EL (cell line): ENCODE measurements at regions not wholly inside any gene's neighbourhood (a gene's known extent, or its start where the extent isn't known, plus 50 kb on each side); places are given as distances from the start of the nearest gene placed in this dataset.

Source experiments
- DNase-seq: peaks from one replicate; pipeline ENCODE4 v3.0.0-alpha.2; 2016

DNA sequence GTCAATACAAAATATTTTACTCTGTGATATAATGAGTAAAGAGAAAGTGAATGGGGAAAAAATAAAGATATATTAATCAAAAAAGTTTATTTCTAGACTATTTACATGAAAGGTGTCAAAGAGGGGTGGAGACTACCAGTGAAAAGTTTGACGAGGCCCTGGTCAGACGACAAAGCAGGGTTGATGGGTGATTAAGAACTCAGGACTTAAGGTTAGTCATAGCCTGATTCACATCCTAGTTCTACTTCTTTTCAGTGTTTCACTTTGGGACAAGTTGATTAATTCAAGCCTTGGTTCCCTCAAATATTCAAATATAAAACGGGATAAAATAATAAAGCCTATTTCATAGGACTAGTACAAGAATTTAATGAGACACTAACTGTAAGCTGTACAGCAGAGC lies 178.2 kb upstream of the HS3ST5 start:
- DNase-seq = no peak

DNA sequence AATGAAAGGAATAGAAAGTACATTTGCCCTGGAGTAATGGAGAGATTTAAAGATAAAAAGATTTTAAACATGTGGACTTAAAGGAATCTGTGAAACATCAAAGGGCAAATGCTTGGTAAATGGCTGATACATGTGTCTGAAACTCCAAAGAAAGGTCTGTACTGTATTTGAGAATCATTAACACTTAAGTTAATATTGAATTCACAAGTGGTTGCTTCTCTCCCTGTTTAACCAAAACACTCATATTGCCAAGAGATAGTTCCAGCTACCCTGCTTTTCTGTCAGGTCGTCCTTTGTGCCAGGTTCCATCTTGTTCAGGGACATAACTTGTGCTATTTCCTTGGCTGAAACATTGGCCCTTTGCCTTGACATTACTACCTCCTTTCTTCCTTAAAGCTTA lies 171.3 kb upstream of the HS3ST5 start:
- DNase-seq = no peak

DNA sequence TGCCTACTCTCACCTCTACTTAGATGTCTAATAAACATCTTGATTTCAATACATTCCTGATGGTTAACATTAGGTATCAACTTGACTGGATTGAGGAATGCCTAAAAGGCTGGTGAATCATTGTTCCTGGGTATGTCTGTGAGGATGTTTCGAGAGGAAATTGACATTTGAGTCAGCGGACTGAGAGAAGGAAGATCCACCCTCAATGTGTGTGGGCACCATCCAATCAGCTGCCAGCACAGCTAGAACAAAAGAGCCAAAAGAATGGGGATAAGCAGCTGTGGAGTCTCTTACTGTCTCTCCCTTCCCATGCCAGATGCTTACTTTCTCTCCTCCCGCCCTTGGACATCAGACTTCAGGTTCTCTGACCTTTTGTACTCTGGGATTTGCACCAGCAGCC lies 128.6 kb upstream of the HS3ST5 start:
- DNase-seq = peak; percentile 1

DNA sequence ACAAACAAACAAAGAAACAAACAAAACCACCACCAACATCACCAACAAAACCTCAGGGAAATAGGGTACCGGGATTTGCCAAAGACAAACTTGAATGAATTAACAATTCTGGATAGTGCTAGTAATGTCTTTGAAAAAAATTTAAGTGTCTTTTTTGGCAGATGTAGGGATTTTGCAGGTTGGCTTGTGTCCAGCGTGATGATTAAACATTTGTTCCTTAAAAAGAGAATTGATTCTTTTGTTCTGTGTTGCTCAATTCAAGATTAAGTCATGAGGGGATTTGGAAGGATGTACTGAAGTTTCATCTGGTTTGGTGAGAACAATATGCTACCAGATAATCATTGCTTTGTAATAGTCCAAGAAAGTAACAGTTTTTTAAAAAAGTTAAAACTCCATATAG lies 125.1 kb upstream of the HS3ST5 start:
- no peak for DNase-seq

DNA sequence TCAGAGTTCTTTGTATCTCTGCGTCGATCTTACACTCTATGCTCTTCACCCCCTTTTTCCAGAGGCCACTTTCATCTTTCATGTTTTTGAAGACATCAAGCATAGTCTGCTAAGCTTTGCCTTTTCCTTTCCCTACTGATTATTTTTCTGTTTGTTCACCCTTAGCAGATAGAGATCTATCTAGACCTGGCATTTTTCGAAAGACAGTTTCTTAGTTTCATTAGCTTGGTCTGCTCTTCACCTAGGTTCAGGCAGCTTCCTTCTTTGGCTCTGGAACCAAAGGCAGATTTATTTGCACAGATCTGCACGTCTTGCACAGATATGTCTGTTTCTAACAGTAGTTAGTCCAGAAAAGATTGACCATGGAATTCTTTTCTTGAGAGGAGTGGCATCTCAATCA lies 122.7 kb upstream of the HS3ST5 start:
- DNase-seq = no peak

DNA sequence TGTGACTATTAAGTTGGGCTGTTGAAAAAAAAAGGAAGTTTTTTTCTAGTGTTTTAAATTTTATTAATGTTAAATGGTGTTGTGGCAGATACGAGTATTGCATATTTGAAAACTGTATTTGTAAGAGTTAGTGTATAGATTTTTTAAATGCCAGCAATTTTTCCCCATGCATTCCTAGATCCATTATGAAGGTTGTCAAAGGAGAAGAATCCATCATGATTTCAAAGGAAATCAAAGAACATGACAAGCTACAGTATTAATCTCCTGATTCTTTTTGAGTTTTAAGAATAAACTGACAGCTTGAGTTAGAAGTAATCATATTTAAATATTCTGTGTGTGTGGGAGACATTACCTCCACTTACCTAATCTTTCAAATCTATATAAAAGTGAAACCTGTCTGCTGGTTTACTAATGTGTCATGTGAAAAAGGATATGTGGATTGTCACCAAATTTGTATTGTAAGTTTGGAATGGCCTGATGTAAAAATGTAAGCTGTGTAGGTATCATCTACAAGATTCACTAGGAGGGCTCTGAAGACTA lies 111.0 kb upstream of the HS3ST5 start:
- DNase-seq = no peak

DNA sequence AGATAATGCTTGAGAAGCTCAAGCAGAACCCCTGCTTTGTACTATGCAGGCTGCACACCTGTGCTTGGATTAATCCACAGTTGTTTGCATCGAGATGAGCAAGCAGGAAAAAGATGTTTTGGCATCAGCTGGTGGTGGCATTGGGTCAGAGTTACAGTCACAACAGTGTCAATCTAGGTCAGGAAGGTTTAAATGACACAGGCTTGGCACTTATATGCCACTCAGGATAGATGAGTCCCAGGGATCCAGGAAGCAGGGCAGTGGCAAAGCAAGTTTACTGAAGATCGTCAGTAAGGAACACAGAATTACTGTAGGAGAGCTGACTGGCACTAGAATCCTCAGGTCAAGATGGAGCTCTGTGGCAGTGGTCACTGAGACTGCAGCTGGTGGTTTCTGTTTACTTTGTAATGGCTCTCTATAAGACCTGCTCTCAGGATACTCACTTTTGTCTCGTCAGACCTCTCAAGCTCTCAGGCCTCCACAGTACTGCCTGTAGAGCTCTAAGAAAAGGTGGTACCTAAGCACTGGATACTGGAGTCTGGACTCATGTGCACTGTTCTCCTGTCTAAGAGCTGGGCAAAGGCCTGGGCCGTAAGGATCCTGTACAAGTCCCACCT lies 110.1 kb upstream of the HS3ST5 start:
- DNase-seq = no peak

DNA sequence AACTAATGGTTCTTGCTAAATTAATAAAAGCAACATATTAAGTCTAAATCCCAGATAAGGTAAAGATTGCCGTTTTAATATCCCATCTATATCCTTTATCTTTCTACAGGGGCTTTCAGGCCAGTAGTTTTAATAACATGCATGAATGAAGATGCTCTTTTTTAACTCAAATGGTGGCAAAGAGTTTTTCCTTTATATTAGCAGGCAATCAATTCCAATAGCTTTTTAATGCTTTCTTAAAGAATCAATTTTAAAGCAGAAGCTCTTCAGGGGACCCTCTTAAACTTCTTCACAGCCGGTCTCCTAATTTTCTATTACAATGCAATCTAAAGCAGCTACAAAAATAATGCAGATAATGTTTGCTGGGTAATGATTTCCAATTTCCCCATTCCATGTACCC lies 107.8 kb upstream of the HS3ST5 start:
- DNase-seq = no peak

DNA sequence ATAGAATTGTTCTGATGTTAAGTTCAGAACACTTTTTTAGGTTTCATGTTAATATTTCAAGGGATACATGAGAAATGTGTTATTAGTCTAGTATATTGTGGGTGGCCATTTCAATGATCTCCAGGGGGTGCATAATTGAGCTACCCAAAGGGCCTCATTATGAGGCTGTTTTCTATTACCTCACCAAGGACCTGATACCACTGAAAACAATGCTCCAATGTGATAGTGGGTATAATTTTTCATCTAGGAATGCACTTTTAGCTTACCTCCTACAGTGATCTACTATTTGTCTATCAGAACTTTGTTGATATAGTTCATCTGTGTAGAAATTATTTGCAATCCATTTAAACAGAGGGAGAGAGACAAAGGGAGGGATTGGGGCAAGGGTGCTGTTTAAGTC lies 106.8 kb upstream of the HS3ST5 start:
- DNase-seq = no peak

DNA sequence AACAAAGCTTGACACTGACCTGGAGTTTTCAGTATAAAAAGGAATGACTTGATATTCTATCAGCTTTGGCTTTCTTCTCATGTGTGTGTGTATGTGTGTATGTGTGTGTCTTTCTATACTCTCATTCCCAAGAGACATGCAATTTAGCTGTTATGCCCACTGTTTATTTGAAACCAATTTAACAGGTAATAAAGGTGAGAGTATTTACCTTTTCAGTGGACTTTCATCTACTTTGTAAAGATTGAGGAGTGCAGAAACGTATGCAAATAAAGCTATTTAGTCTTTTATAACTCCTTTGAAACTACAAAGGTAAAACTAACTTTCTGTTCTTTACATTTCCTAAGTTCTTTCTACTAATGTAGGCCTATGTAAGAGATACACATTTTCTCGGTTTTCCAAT lies 103.5 kb upstream of the HS3ST5 start:
- no peak for DNase-seq

DNA sequence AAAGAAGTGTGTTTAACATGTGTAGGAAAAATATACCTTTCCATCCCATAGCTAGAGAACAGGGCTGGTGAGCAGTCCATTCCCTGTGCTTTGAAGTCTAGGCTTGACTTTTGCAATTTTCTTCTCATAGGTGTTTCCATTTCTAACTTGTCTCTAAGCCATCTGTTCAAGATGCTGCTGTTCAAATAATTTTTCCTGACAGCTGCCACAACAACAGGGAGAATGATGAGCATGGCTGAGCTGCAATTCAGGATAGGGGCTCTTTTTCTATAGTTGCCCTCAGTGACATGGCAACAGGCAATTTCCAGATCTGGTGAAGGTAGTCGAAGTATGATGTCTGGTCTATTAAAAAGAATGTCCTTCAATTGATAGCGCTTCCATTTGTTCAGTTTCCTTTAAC lies 103.0 kb upstream of the HS3ST5 start:
- DNase-seq = no peak

DNA sequence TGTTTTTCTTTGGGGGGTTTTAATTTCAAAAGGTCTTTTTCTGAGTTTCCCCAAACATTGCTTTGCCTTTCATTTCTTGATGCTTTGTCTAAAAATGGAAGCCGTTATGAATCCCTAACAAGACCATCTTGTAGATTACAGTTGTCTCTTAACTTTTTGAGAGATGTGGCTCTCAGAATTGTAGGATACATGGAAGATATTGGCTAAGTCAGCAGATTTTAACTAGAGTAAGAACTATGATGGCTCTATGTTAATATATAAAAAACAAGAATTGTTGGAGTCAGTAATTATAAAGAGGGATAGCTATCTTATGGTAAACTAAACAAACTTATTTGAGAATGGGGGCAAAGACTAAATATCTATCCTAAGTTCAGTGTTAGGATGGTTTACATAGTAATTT lies 96.6 kb upstream of the HS3ST5 start:
- no peak for DNase-seq

DNA sequence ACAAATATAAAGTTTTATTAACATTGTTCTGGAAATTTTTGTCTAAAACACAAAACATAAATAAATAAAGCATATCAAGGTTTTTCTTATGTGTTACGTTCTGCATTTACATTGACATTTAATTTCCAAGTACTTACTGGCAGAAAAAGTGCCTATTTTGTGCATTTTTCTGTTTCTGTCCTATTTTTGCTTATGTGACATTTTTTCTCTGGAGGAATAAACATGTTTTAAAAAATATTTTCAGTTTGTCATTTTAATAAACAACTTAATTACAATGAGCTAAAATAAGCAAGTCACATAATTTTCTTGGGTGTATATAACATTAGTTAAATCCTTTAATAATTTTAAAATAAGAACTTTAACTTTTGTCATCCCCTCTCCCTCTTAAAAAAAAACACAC lies 94.4 kb upstream of the HS3ST5 start:
- no peak for DNase-seq

DNA sequence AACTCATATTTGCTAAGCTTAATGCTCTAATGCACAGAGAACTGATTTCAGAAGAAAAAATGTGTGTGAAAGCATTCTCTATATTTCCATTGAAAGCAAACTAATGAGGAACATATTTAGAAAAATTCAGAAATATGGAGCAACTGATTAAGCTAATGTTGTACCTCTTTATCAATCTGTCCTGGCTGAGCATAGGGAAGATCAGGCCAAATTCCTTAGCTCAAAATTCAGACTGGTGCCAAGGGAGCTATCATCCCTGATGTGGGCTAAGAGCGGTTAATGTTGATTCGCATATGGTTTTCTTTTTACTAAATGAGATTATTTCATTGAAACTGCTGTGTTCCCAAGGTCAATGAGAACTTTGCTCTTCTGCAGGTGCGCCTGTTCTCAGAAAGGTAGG lies 93.9 kb upstream of the HS3ST5 start:
- DNase-seq = no peak

DNA sequence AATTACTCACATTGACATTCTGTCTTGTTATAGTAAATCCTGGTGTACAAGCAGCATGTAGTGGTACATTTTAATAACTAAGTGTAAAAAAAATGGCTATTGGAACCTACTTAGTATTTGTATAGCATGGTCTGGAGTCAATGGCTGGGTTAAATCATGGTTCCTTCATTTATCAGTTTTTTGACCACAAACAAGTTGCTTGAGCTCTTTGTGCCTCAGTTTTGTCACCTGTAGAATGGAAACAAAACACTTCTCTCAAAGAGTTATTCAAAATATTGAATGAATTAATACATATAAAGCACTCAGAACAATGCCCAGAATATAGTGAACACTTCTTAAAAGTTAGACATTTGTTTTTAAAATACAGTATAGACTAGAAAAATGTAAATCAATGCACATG lies 93.2 kb upstream of the HS3ST5 start:
- no peak for DNase-seq

DNA sequence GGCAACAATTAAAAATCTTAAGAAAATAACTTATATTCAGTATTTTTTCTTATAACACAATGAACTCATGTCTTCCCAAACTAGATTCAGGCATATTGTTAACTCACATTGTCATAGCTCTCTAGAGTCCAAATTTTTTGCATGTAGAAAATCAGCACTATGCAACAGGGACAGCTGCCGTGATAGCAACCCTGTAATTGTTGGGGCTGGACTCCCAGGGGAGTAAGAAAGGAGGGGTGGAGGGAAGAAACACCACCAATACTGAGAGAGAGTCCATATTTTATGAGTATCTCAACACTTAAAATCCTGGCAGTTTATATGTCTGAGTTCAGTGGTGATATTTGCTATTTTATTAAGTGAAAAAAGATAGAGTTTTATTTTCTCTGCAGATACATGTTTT lies 89.6 kb upstream of the HS3ST5 start:
- no peak for DNase-seq

DNA sequence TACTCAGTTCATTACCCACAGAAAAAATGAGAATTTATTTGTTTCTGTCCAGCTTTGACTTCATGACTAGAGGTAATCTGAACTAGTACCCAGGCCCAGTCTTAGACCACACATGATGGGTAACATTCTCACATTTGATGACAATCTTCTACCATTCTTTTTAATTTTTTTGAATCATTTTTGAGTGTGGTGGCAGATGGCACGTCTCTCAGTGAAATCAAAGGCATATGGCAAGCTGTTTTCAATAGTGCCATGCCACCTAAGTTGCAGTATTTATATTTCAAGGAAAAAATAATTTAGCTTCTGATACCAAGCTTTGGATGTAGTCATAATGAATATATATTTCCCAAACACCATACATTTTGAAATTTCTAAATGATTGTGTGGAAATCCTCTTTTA lies 88.8 kb upstream of the HS3ST5 start:
- DNase-seq = no peak

DNA sequence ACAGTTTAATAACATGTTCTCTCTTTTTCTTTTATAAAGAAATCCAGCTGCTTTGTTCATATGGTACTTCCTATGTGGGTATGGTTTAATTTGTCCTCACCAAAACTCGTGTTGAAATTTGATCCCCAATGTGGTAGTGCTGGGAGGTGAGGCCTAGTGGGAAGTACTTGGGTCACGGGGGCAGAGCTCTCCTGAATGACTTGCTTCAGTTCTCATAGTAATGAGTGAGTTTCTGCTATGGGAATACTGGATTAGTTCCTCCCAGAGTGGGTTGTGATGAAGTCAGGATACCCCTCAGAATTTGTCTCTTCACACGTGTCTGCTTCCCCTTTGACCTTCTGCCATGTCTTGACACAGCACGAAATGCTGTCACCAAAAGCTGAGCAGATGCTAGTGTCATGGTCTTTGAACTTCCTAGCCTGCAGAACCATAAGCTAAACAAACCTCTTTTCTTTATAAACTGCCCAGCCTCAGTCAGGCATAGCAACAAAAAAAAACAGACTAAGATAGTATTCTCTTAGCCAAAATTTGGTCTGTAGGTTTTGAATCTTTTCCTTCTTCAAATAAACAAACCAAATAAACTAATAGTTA lies 87.8 kb upstream of the HS3ST5 start:
- DNase-seq = no peak

DNA sequence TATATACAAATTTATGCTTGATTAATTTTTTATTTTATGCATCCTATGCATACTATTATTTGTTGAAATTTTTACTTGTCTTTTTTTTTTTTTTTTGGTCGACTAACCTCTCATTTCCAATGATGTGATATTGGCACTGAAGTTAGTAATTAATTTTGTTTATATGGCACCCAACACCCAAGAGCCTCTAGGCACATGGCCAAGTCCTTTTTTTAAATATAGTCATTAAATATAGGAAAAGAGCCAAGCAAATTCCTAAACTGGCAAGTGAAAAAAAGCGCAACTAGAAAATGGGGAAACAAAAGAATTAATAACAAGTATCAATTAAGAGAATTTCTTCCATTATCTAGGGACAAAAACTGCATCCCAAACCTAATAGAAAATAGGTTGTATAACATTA lies 85.5 kb upstream of the HS3ST5 start:
- DNase-seq = no peak

DNA sequence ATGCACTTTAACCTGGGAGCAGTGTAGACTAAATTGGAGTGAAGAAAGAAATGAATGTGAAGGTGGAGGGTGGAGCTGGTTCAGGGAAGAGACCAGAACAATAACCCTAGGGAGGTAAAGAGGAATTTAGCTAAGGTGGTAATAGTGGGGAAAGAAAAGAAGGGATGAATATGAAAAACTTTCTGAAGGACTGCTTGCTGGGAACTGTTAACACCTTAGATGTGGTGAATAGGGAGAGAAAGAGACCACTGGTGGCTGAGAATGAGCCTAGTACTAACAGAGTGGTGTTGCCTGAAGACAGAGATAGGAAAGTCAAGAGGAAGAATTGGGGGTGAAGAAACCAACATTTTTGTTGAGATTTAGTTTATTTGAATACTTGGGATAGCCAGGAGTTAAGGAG lies 78.4 kb upstream of the HS3ST5 start:
- no peak for DNase-seq

DNA sequence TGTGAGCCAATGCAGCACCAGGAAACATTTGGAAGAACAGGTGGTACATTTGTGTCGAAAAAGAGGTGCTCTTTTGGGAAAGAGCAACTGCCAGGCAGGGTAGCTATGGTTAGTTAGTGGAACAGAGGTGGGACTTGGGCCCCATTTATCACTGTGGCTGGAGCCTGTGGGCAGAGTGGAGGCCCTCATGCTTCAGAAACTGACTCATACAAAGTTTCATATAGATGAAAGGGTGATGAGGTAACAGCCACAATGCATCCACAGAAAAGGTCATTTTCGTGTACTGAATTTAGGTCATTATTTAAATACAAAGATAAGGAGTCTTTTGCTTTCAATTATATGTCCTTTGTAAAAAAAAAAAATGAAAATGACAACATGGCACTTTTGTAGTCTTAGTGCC lies 76.4 kb upstream of the HS3ST5 start:
- DNase-seq = no peak

DNA sequence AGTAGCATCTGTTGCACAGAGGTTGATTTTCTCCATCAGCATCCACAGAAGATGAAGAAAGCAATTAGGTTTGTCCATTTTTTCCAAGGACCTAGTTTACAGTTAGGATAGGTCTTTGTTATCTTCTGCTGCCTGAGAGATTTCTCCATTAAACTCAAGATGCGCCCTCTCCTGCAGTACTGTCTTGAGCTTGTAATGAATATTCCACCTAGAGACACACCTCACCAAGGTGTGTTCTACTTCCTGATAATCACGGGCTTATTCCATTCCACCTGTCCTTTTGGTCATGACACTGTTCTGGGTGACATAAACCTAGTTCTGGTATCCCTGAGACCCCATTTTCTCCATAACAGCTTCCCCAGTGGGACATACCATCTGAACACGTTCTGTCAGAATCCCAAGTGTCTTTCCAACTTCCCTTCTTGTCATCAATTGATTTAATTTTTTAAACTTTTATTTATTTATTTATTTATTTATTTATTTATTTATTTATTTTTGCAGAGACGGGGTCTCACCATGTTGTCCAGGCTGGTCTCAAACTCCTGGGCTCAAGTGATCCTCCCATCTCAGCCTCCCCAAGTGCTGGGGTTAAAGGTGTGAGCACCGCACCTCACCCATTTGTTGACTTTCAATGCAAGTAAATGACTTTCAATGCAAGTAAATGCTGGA lies 75.6 kb upstream of the HS3ST5 start:
- no peak for DNase-seq

DNA sequence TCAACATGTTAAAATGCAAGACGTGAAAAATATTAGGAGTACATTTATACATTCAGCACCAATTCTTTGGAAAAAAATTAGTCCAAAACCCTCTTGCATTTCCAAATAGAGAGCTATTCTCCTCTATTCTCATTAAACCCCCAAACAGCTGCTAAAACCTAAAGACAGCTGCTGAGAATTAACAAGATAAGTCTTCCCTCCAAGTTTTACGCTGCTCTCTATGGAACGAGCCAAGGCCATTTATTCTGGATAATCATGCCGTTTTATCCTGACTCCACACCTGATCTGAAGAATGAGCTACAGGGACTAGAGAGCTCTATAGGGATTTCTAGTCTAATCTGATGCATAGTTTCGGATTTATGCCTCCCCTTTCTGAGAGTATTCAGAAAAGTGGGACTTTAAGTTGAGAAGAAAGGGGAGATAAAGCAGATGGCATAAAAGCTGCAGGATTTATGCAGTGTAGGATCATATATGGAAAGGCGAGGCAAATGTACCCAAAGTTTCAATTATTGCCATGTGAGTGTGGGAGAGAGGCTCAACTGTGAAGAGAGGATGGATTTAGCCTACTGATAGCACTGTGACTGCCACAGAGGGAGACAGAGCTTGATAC lies 64.7 kb upstream of the HS3ST5 start:
- no peak for DNase-seq

DNA sequence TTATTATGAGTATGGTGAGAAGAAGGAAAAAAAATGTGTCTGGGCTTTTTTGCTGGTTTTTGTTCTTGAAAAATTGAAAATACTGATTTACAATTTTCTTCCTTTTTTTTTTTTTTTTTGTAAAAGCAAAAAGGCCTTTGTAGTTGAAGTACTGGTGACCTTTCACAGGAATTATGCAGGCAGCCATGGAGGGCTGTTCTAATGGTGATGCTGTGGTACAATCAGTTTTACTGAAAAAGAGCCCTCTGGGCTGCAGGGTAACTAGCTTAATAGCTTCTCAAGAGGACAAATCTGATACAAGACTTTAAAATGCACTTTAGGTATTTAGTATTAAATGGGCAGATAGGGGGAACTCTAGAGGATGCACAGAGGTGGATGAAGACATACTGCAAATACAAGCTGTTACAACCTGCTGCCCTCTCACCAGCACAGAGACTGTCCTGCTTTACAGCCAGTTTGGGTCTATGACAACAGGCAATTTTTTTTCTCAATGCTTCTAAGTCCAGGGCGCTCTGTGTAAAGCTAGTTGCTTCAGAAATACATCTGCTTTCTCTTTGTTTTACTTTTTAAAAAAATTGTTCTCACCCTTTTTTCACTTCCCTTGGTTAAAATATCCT lies 61.6 kb upstream of the HS3ST5 start:
- no peak for DNase-seq
